Stimulated activated CD4-positive, alpha-beta T cell treated with anti-CD3 and anti-CD28 coated beads, Interleukin-4, amount 100 ng/mL, for 24 hours (primary cell): ENCODE measurements at regions not wholly inside any gene's neighbourhood (a gene's known extent, or its start where the extent isn't known, plus 50 kb on each side); places are given as distances from the start of the nearest gene placed in this dataset.
"Not testable (repeated sequence)": the region's sequence is repeated elsewhere in the genome, so short reads cannot be mapped to it uniquely, and the experiment has no call there.

Source experiments
- DNase-seq: peaks from one replicate; pipeline ENCODE4 v3.0.0-alpha.2; 2020

GRCh38 chr11:116360221-116360941 lies 412.4 kb downstream of the BUD13 start:
- DNase-seq: no peak

- DNase-seq: no peak
Measured at GRCh38 chr11:116357784-116358544, 414.8 kb downstream of the BUD13 start.

- no peak for DNase-seq
Measured at GRCh38 chr11:116356451-116356850, 416.3 kb downstream of the BUD13 start.

DNA sequence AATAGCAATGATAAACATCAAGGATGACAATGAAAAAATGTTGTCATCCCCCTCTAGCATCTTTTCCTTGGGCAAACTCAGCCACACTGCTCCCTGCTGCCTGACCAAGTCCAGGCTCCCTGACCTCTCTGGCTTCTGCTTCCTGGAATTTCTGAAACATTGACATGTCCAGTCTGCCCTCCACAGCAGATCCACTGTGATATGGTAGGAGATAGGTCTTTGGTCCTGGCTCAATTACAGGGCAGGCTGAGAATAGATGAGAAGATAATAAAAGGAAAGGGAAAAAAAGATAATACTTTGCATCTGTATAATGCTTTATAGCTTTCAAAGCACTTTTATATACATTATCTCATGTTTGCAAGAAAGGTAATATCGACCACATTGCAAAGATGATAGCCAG lies 417.7 kb downstream of the BUD13 start:
- no peak for DNase-seq

DNA sequence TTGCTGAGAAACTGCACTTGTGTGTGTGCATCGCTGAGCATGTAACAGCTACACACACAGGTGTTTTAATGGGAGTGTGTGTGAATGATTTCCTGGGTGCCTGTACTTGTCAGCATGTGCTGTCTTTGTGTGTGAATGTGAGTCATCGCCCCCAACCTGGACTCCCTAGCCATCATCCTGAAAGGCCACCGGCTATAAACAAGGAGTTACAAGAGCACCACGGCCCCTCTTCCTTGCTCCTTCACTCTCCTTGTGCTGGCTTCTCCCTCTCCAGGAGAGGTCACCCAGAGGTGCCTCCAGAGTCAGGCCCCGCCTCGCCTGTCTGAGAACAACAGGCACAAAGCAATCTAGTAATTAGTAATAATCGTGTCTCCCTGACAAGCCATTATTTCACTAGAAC lies 419.2 kb downstream of the BUD13 start:
- DNase-seq: no peak

DNA sequence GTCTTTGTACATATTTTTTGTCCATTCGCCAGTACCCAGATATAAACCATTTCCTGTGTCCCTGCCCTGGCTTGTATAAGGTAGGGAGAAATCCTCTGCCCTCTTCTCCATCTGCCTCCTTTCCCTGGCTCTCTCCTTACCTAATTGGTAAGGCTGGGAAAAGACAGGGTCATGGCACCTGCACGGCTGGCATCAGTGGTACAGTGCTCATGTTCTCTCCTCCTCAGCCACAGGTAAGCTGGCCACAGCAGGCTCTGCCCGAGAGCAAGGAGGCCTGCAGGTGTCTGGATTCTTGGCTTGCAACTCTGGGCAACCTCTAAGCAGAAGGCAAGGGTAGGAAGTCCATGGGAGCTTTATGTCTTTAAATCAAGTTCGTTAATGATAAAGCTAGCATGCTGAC lies 419.9 kb downstream of the BUD13 start:
- DNase-seq: no peak

DNA sequence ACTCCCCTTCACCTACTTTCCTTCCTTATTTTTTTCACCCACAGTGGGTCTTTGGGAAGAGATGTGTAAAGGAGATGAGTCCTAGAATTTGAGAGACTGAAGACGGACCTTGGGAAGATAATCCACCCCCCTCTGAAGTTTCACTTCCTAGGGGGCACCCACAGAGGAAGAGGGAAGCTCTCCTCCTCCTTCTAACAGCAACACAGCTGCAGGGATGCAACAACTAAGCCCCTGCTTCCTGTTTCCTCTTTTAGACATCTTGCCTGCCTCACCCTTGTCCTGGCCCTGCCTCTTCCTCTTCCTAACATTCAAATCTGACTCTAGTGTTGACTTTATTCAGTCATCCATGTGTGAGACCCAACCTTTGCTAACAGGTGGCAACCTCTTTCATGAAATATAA lies 424.6 kb downstream of the BUD13 start:
- no peak for DNase-seq

DNA sequence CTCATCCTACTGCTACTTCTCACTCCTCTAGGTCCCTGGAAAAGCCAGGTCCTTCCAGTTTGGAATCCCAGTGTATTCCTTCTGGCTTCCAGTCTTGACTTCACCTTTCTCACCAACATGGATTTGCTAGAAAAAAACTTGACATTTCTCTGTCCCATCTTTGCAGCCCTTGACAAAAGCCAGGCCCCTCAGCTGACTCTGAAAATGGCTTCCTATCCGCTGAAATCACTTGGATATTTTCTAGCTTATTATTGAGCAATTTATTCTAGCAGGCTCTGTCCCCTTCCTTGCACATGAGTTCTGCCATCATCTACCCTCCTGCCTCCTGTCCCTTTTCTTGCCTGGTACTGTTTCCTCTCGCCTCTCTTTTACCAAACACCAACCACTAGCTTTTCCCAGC lies 427.2 kb downstream of the BUD13 start:
- DNase-seq: no peak

- no peak for DNase-seq
Measured at GRCh38 chr11:116344601-116345000, 428.2 kb downstream of the BUD13 start.

DNA sequence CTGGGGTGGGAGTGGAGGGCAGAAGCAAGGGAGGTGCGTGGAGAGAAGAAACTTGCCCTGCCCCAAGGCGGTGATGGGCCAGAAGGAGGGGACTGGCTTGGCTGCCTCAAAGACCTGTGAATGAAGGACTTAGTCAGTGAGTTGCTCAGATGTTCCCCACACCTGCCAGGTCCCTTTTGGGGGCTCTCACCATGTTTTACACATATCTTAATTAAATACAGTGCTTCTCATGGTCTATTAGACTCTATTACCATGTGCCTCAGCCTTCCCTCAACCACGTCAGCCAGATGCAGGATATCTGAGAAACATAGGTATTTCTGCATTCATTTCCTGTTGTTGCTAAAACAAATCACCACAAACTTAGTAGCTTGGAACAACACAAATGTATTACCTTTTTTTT lies 429.5 kb downstream of the BUD13 start:
- no peak for DNase-seq

GRCh38 chr11:116342148-116342547 lies 430.6 kb downstream of the BUD13 start:
- no peak for DNase-seq

GRCh38 chr11:116339306-116340098 lies 433.3 kb downstream of the BUD13 start:
- DNase-seq: no peak

DNA sequence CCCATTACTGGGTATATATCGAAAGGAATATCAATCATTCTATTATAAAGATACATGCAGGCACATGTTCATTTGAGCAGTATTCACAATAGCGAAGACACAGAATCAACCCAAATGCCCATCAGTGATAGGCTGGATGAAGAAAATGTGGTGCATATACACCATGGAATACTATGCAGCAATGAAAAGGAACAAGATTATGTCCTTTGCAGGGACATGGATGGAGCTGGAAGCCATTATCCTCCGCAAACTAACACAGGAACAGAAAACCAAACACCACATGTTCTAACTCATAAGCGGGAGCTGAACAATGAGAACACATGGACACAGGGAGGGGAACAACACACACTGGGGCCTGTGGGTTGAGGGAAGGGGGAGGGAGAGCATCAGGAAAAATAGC lies 434.3 kb downstream of the BUD13 start:
- not testable (repeated sequence) for DNase-seq

DNA sequence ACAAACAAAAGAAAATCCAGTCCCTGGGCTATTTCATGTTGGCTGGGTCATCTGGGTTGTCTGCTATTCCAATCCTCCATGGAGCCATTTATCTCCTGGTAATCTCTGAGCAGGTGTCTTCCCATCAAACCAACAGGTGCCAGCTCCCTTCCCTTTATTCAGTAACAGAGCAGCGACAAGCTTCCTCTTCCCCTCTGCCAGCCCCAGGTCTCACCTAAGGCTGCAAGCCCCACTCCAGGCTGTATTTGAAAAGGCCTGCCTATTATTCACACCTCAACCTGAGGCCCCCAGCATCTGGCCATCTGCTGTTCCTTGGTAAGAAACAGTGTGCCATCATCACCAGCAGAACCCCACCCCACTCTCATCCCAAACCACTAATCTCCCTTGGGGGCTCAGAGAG lies 436.2 kb downstream of the BUD13 start:
- no peak for DNase-seq

- no peak for DNase-seq
Measured at GRCh38 chr11:116335891-116336290, 436.9 kb downstream of the BUD13 start.

GRCh38 chr11:116335078-116335477 lies 437.7 kb downstream of the BUD13 start:
- DNase-seq: no peak

- no peak for DNase-seq
Measured at GRCh38 chr11:116334596-116334995, 438.2 kb downstream of the BUD13 start.

DNA sequence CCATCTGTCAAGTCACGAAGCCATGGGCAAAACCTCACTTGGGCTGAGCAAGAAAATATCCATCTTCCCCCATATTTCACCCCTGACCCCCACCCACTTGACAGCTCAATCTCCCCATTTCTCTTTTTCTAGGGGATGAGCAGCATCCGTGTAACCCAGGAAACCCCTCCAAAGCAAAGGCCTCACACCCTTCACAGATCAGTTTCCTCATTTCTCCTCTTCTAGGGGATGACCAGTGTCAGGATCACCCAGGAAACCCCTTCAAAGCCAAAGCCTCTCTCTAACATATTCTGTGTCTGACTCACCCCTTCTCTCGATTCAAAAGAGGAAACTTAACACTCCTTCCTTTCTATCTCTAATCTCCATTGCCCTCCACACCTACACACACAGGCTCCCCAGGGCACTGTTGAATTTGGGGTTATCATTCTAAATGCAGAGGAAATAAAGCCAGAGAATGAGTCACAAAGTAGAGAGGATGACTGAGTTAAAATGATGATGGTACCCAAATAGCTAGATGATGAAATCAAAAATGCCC lies 439.7 kb downstream of the BUD13 start:
- no peak for DNase-seq

DNA sequence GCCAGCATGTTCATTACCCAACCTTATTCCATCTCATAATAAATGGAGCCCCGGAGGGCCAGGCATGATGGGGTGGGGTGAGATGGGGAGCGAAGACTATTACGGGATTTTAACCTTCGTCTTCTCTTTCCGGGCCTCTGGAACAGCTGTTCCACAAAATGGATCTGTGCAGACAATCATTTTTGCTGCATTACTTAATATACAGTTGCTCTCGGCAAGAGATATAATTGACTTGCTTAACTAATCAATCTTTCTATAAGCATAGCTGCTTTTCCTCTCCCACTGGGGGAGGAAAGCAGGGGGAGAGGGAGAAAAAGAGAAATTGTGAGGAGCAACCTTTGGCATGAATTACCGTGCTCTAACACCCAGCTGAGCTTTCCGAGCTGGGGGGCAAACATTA lies 440.4 kb downstream of the BUD13 start:
- DNase-seq: no peak

- DNase-seq: no peak
Measured at GRCh38 chr11:116331381-116331780, 441.4 kb downstream of the BUD13 start.

DNA sequence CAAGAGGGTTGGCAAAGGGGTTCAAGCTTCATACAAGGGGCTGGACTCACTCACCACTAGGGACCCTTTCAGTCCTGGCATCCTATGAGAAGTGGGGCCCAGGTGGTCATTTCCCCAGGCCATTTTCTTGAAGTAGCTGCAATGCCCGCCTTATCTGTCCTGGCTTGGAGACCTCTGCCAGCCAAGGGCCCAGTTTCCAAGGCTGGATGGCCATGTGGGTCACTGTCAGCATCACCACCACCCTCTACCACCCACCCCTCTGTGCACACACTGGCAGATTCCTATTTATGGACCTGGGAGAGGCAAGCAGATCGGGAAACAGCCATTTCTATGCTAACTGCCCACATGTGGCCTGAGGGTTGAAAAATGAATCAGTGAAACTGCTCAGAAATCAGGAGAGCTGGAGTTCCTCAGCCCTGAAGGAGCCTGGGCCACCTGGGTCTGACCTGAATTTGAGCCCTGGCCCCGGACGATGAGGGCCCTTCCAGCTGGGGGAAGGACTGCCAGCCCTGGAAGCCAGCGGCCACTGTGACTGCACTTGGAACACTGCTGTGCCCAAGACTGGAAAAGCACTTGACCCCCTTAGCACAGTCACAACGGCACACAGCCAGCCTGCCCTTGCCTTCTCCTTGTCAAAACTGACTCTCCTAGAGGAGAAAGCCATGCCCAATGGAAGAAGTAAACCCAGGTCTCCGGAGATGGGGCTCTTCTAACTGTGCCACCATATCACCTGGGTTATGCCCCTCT lies 442.2 kb downstream of the BUD13 start:
- no peak for DNase-seq

DNA sequence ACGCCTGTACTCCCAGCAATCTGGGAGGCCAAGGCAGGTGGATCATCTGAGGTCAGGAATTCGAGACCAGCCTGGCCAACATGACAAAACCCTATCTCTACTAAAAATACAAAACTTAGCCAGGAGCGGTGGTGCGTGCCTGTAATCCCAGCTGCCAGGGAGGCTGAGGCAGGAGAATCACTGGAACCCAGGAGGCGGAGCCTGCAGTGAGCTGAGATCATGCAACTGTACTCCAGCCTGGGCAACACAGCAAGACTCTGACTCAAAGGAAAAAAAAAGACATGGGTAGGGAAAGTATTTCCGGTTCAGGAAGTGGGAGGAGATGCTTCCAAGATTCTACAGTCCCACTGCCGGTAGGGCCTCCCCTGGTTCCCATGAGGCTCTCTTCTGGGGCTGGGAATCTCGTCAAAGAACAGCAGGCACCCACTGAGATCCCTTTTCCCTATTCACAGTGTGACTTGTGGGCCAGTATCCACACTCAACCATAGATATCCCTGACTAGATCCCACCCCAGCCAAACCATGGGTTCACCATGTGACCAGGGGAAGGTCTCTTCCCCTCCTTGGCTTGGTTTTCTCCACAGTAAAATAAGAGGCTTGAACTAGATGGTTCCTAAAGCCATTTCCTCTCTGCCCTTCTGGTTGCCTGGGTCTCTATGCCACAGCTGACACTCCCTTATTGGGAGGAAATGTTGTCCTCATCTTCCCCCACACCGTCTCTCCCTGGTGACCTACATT lies 443.3 kb downstream of the BUD13 start:
- DNase-seq: no peak
